ENCODE measurements at regions not wholly inside any gene's neighbourhood (a gene's known extent, or its start where the extent isn't known, plus 50 kb on each side); places are given as distances from the start of the nearest gene placed in this dataset.

DNA sequence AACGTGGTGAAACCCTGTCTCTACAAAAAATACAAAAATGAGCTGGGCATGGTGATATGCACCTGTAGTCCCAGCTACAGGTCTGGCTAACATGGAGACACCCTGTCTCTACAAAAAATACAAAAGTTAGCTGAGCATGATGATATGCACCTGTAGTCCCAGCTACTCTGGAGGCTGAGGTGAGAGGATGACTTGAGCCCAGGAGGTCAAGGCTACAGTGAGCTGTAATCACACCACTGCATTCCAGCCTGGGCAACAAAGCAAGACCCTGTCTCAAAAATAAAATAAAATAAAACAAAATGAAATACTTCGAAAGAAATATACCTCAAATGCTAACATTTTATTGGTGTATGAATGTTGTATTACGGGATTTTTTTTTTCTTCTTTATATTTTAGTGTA, 107.6 kb upstream of the EGLN3 start:
- no peaks in the 10 kb centered on the region for H3K36me3 ChIP-seq (ENCODE audit: insufficient read depth, low read length)
- Mint-ChIP-seq H3K4me1 (ENCODE audit: low read depth) (no peaks in the 10 kb centered on the region), H3K9me3 (no peaks in the 10 kb centered on the region), H3K27ac (no peak overlapping the region), H3K36me3 (ENCODE audit: low read depth) (no peaks in the 10 kb centered on the region), H3K27me3 (peaks cover 12% of the 10 kb centered on the region), H3K4me3 (no peak overlapping the region)
- H3K27ac ChIP-seq (ENCODE audit: low read depth in 1 of 2, low read length in 2 of 2) = no peak overlapping the region
- peaks cover 13% of the 10 kb centered on the region for H3K4me1 ChIP-seq (ENCODE audit: insufficient read depth, low read length)
- no peaks in the 10 kb centered on the region for H3K27me3 ChIP-seq (ENCODE audit: control insufficient read depth in 1 of 2, insufficient read depth in 2 of 2, low read length in 2 of 2)
- peaks cover 0 to 3% of the 10 kb centered on the region in 2 experiments for H3K9me3 ChIP-seq (ENCODE audit: control insufficient read depth in 1 of 2, insufficient read depth in 1 of 2, low read length in 2 of 2)
- no peak overlapping the region for H3K4me3 ChIP-seq (ENCODE audit: low read length)
- intact Hi-C loops (cut with DNase I, micrococcal nuclease) = no loop called here
- DNase-seq (no peak), ATAC-seq (ENCODE audit: poor library complexity) (no peak)
- TF ChIP-seq, protein P1, sequence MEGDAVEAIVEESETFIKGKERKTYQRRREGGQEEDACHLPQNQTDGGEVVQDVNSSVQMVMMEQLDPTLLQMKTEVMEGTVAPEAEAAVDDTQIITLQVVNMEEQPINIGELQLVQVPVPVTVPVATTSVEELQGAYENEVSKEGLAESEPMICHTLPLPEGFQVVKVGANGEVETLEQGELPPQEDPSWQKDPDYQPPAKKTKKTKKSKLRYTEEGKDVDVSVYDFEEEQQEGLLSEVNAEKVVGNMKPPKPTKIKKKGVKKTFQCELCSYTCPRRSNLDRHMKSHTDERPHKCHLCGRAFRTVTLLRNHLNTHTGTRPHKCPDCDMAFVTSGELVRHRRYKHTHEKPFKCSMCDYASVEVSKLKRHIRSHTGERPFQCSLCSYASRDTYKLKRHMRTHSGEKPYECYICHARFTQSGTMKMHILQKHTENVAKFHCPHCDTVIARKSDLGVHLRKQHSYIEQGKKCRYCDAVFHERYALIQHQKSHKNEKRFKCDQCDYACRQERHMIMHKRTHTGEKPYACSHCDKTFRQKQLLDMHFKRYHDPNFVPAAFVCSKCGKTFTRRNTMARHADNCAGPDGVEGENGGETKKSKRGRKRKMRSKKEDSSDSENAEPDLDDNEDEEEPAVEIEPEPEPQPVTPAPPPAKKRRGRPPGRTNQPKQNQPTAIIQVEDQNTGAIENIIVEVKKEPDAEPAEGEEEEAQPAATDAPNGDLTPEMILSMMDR (IDR thresholded peaks at IDR 0.05) = no peak
- ChIA-PET POLR2A (no interaction called here), CTCF (interaction anchor here (0.5 kb wide), 1 partner anchor 463 kb away, joined by 3 read pairs; no protein-coding TSS in a partner anchor)

DNA sequence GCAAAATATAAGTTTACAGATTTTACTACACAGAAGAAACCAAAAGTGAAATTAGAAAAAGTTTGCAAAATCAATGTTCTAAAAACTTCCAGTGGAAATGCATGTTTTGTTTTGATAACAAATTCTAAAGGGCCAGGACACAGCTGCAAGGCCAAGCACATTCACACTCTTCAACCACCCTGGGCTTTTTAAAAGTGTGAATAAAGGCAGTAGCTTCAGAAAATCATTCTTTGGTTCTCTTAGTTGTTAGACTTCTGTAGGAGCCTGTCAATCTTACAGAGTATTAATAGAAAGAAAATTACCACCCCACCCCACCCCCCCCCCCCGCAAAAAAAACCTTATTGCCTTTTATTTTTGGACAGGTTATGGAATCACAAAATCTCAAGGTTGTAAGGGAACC, 105.2 kb upstream of the EGLN3 start:
- peaks cover 6% of the 10 kb centered on the region for H3K27me3 Mint-ChIP-seq
- no peak overlapping the region for H3K27ac ChIP-seq (ENCODE audit: low read depth in 1 of 2, low read length in 2 of 2)
- H3K27me3 ChIP-seq (ENCODE audit: control insufficient read depth in 1 of 2, insufficient read depth in 2 of 2, low read length in 2 of 2) = no peaks in the 10 kb centered on the region
- TF ChIP-seq, protein P1 (IDR thresholded peaks at IDR 0.05) = no peak
- no peaks in the 10 kb centered on the region for H3K36me3 ChIP-seq (ENCODE audit: insufficient read depth, low read length)
- H3K9me3 ChIP-seq (ENCODE audit: control insufficient read depth in 1 of 2, insufficient read depth in 1 of 2, low read length in 2 of 2) = peaks cover 0 to 3% of the 10 kb centered on the region in 2 experiments
- no peak overlapping the region for H3K4me3 Mint-ChIP-seq
- no peaks in the 10 kb centered on the region for H3K36me3 Mint-ChIP-seq (ENCODE audit: low read depth)
- peaks cover 15% of the 10 kb centered on the region for H3K4me1 Mint-ChIP-seq (ENCODE audit: low read depth)
- H3K4me1 ChIP-seq (ENCODE audit: insufficient read depth, low read length) = peaks cover 31% of the 10 kb centered on the region
- H3K9me3 Mint-ChIP-seq = no peaks in the 10 kb centered on the region
- POLR2A ChIA-PET = no interaction called here
- DNase-seq = no peak
- ATAC-seq (ENCODE audit: poor library complexity) = no peak
- no peak overlapping the region for H3K27ac Mint-ChIP-seq
- CTCF ChIA-PET = no interaction called here
- no peak overlapping the region for H3K4me3 ChIP-seq (ENCODE audit: low read length)
- intact Hi-C loops (cut with DNase I, micrococcal nuclease) = no loop called here

DNA sequence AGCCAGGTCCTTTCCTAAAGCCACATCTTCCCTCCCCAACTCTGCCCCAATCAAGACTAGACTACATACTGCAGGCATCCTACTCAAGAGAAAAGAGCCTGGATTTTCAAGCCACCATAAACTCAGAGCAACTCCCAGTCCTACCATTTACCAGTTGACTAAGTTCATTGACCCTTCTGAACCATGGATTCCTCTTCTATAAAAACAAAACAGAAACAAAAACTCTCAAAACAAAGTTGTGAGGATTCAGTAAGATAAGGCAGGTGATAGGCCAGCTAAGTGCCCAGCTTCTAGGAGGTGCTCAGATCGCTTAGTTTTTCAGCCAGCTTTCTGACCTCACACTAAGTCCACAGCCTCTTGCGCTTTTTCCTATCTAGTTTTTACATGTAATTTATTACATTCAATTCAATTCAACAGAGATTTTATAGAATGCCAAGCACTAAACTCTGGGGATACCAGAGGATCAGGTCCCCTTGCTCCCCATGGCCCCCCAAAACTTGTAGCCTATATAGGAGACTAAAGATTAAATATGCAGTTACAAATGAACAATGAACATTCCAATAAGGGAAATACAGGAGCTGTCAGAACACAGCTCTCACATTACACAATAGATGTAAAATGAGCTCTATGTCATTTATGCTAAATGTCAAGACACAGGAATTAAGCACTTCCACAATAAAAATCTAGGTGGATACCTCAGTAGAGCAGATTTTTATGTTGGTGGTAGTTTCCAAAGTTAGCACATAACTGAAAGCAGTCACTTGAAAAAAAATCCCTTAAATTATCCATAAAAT, 104.5 kb upstream of the EGLN3 start:
- ATAC-seq (ENCODE audit: poor library complexity) (no peak), DNase-seq (no peak)
- Mint-ChIP-seq H3K36me3 (ENCODE audit: low read depth) (no peaks in the 10 kb centered on the region), H3K4me3 (no peak overlapping the region), H3K27ac (no peak overlapping the region), H3K27me3 (no peaks in the 10 kb centered on the region), H3K4me1 (ENCODE audit: low read depth) (peaks cover 15% of the 10 kb centered on the region), H3K9me3 (no peaks in the 10 kb centered on the region)
- H3K4me1 ChIP-seq (ENCODE audit: insufficient read depth, low read length) = peaks cover 26% of the 10 kb centered on the region
- H3K9me3 ChIP-seq (ENCODE audit: control insufficient read depth in 1 of 2, insufficient read depth in 1 of 2, low read length in 2 of 2) = peaks cover 0 to 3% of the 10 kb centered on the region in 2 experiments
- H3K27me3 ChIP-seq (ENCODE audit: control insufficient read depth in 1 of 2, insufficient read depth in 2 of 2, low read length in 2 of 2) = no peaks in the 10 kb centered on the region
- no peaks in the 10 kb centered on the region for H3K36me3 ChIP-seq (ENCODE audit: insufficient read depth, low read length)
- ChIA-PET POLR2A (no interaction called here), CTCF (interaction anchor here (0.7 kb wide), 1 partner anchor 116 kb away, joined by 3 read pairs; no protein-coding TSS in a partner anchor)
- intact Hi-C loops (cut with DNase I, micrococcal nuclease) = no loop called here
- TF ChIP-seq, protein P1 (IDR thresholded peaks at IDR 0.05) = no peak
- no peak overlapping the region for H3K4me3 ChIP-seq (ENCODE audit: low read length)
- no peak overlapping the region for H3K27ac ChIP-seq (ENCODE audit: low read depth in 1 of 2, low read length in 2 of 2)
